HS-27A (cell line): ENCODE measurements at regions not wholly inside any gene's neighbourhood (a gene's known extent, or its start where the extent isn't known, plus 50 kb on each side); places are given as distances from the start of the nearest gene placed in this dataset.
"Not testable (repeated sequence)": the region's sequence is repeated elsewhere in the genome, so short reads cannot be mapped to it uniquely, and the experiment has no call there.

Source experiments
- DNase-seq: peaks from one replicate; pipeline ENCODE4 v3.0.0-alpha.2; 2012; ENCODE audit warnings: low read depth, missing footprints

- no peak for DNase-seq
Observed at GRCh38 chr1:214143006-214143992, 137.7 kb upstream of the SMYD2 start.

GRCh38 chr1:214144521-214144920 is 136.4 kb upstream of the SMYD2 start:
- DNase-seq = not testable (repeated sequence)

GRCh38 chr1:214146523-214146922 is 134.4 kb upstream of the SMYD2 start:
- DNase-seq = no peak

GRCh38 chr1:214154596-214155292 is 126.2 kb upstream of the SMYD2 start:
- DNase-seq = no peak

- DNase-seq = no peak
Observed at GRCh38 chr1:214155987-214156625, 124.9 kb upstream of the SMYD2 start.

GRCh38 chr1:214164173-214164572 is 116.8 kb upstream of the SMYD2 start:
- no peak for DNase-seq

- no peak for DNase-seq
Observed at GRCh38 chr1:214165850-214166374, 115.0 kb upstream of the SMYD2 start.

GRCh38 chr1:214174508-214175199 is 106.3 kb upstream of the SMYD2 start:
- no peak for DNase-seq

GRCh38 chr1:214178102-214178501 is 102.9 kb upstream of the SMYD2 start:
- no peak for DNase-seq

GRCh38 chr1:214184992-214185391 is 96.0 kb upstream of the SMYD2 start:
- no peak for DNase-seq

GRCh38 chr1:214186103-214186824 is 94.7 kb upstream of the SMYD2 start:
- no peak for DNase-seq

GRCh38 chr1:214187121-214187900 is 93.6 kb upstream of the SMYD2 start:
- no peak for DNase-seq

- no peak for DNase-seq
Observed at GRCh38 chr1:214187933-214188332, 93.0 kb upstream of the SMYD2 start.

GRCh38 chr1:214188835-214189234 is 92.1 kb upstream of the SMYD2 start:
- DNase-seq = no peak

- no peak for DNase-seq
Observed at GRCh38 chr1:214192825-214193643, 87.9 kb upstream of the SMYD2 start.

GRCh38 chr1:214193691-214194090 is 87.3 kb upstream of the SMYD2 start:
- no peak for DNase-seq

- no peak for DNase-seq
Observed at GRCh38 chr1:214198571-214198970, 82.4 kb upstream of the SMYD2 start.

- DNase-seq = no peak
Observed at GRCh38 chr1:214199585-214199984, 81.4 kb upstream of the SMYD2 start.

GRCh38 chr1:214202992-214203391 is 78.0 kb upstream of the SMYD2 start:
- no peak for DNase-seq
